HL-60 (cell line): ENCODE measurements at regions not wholly inside any gene's neighbourhood (a gene's known extent, or its start where the extent isn't known, plus 50 kb on each side); places are given as distances from the start of the nearest gene placed in this dataset.

Experiments used
- DNase-seq, 2 experiments: peaks; one replicate each; pipeline ENCODE4 v3.0.0-alpha.2; 2010 to 2020; ENCODE audit warnings: low read depth in 1 of 2, low spot score in 1 of 2
- H3K27ac ChIP-seq: fragments of 250-450 bp; sonication (Bioruptor Pico); replicated peaks from 2 replicates; pipeline ENCODE4 v1.5.1; 2020; ENCODE audit warnings: mild to moderate bottlenecking, moderate library complexity
- H3K27me3 ChIP-seq: fragments of 250-450 bp; sonication (Bioruptor Pico); 2 replicates; pipeline ENCODE4 v1.5.1; 2021; ENCODE audit warnings: mild to moderate bottlenecking, moderate library complexity; ENCODE audit not compliant: insufficient read depth, poor library complexity, severe bottlenecking
- H3K4me3 ChIP-seq: replicated peaks from 2 replicates; pipeline ENCODE4 v1.5.1; 2011; ENCODE audit warnings: mild to moderate bottlenecking, control low read depth, low read length; ENCODE audit not compliant: insufficient read depth
- CTCF ChIP-seq: IDR thresholded peaks from one replicate; pipeline ENCODE4 v1.5.1; 2011; ENCODE audit warnings: low read length, control low read depth, inconsistent platforms; ENCODE audit not compliant: insufficient read depth
- GABPA ChIP-seq: IDR thresholded peaks from 2 replicates; pipeline ENCODE4 v1.6.1; 2012; ENCODE audit warnings: low read depth
- POLR2AphosphoS5 ChIP-seq: IDR thresholded peaks from 2 replicates; pipeline ENCODE4 v1.6.1; 2012; ENCODE audit warnings: low read depth
- REST ChIP-seq: IDR thresholded peaks from 2 replicates; pipeline ENCODE4 v1.6.1; 2012; ENCODE audit warnings: low read depth; ENCODE audit not compliant: insufficient replicate concordance
- SPI1 ChIP-seq: IDR thresholded peaks from 2 replicates; pipeline ENCODE4 v1.6.1; 2012; ENCODE audit warnings: low read depth, mild to moderate bottlenecking, borderline replicate concordance

GRCh38 chr7:96388166-96388565 lies 66.3 kb upstream of the SLC25A13 start:
- TF ChIP-seq GABPA (no peak), REST (no peak), SPI1 (no peak), CTCF (no peak), POLR2AphosphoS5 (no peak)
- peak in 1 of 2 experiments; percentile 2 for DNase-seq
- no peaks in the 10 kb centered on the region for H3K27me3 ChIP-seq
- H3K4me3 ChIP-seq = no peak overlapping the region
- no peak overlapping the region for H3K27ac ChIP-seq

GRCh38 chr7:96380111-96380512 lies 58.2 kb upstream of the SLC25A13 start:
- no peaks in the 10 kb centered on the region for H3K27me3 ChIP-seq
- H3K27ac ChIP-seq = no peak overlapping the region
- TF ChIP-seq REST (no peak), SPI1 (no peak), POLR2AphosphoS5 (no peak), GABPA (no peak), CTCF (no peak)
- H3K4me3 ChIP-seq = no peak overlapping the region
- DNase-seq = no peak

- DNase-seq = no peak
- Histone ChIP-seq H3K4me3 (no peak overlapping the region), H3K27ac (no peak overlapping the region), H3K27me3 (no peaks in the 10 kb centered on the region)
- no peak for TF ChIP-seq CTCF
- no peak for TF ChIP-seq SPI1
- no peak for TF ChIP-seq GABPA
- no peak for TF ChIP-seq REST
- no peak for TF ChIP-seq POLR2AphosphoS5
Measured at GRCh38 chr7:96377399-96377798, 55.5 kb upstream of the SLC25A13 start.
